Stimulated activated CD8-positive, alpha-beta memory T cell treated with anti-CD3 and anti-CD28 coated beads, Interleukin-15, amount 100 ng/mL, for 24 hours (primary cell): ENCODE measurements at regions not wholly inside any gene's neighbourhood (a gene's known extent, or its start where the extent isn't known, plus 50 kb on each side); places are given as distances from the start of the nearest gene placed in this dataset.

ENCODE experiments used
- DNase-seq: peaks from one replicate; pipeline ENCODE4 v3.0.0-alpha.2; 2020; ENCODE audit warnings: low read depth

DNA sequence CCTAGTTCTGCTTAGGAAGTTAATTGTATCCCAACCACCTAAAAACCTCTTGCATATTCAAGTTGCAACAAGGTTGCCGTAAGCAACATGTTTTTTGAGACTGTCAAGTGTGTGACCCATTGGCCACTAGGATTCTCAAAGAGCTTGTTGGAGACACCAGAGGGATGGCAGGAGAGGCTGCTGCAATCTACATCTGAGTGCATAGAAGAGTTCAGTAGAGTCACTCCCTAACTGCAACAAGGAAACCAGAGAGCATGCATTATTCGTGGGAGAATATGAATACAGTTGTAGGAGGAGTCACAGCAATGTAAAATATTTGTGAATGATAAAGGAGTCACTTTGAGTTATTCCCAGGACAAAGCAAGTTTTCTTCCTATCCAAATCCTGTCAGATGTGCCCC lies 538.6 kb downstream of the TNS3 start:
- DNase-seq = no peak

DNA sequence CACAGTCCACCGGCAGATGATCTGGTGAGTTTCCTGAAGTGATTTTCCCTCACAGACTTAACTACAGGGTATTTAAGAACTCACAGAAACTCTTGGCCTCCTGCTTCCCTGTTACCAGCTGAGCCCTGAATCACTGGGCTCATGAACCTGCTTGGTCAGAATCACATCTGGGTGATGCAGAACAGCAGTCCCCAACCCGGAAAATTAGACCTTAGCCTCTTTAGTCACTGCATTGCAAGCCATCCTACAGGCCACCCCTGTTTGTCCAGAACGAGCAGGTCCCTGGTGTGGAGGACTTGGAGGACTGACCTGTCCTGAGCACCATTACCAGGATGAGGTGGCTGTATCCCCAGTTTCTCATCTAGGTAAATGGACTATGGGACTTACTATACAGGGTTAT lies 539.2 kb downstream of the TNS3 start:
- no peak for DNase-seq

DNA sequence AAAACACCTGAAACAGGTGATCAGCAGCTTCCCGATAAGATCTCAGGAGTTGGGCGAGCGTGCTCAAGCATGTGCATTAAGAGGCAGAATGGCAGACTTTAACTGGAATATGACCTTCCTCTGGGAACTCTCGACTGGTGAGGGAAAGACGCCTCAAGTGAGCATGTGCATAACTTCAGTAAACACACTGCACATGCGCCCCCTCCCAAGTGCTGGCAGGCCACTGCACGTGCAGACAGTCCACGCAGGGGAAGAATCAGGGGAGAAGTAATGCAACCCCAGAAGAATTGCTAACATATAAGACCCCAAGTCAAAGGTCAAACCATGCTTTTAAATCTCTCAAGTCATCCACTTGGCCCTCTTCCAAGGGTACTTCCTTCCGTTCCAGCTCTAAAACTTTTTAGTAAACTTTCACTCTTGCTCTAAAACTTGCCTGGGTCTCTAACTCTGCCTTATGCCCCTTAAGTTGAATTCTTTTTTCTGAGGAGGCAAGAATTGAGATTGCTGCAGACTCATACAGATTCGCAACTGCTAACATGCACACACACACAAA lies 541.0 kb downstream of the TNS3 start:
- DNase-seq = no peak

DNA sequence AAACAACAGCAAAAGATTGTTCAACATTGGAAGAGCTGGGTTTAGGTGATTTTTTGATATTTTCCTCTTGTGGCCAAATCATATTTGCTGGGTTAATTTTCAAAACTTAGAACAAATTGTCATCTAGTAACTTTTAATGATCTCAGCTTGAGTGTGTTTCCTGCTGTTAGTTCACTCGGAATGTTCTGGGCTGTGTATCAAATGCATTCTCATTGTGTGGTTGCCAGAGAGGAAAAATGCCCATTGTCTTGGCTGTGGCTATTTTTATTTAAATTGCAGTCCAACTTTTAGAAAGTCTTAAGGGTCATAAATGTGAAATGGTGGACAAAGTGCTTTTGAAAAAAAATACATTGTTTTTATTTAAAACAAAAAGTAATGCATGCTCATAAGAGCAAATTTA lies 542.0 kb downstream of the TNS3 start:
- no peak for DNase-seq

DNA sequence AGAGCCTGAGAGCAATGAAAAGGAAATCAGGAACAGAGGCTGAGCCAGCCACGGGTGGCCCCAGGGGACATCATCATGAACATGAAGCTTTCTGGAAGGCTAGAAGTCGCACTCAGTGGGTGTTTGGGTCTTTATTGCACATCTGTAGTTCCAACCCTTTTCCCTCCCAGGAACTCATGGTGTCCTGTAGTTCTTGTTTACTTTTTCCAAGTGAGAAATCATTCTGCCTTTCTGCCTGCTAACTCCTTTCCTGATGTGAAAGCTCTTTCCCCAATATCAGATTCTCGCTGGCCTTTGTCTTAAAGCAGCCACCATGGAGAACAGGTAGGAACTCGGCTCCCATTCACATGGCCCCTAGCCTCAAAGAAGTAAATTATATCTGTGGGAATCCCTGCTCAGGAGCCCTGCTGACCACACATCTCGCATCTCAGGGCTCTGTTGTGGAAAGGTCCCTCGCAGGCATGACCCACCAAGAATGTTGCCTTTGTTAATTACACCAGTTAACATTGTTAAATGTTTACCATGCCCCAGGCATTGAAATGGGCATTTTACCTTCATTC lies 542.7 kb downstream of the TNS3 start:
- DNase-seq = no peak

DNA sequence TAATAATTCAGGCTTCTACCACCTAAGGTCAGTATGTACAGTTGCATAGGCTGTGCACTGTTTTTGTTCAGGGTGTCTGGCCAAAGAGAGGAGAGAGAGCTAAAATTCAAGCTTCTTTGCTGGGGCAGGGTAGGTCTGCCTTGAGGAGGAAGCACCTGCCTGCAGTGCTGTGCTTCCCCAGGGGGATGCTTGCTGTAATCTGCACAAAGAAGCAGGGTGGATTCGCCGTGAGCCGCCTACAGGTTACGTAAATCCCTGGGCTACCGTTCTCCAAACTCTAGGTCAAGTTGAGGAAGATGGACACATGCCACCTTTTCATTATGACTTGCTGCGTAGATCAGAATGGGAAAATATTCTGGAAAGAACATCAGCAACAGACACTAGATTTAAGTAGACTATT lies 543.3 kb downstream of the TNS3 start:
- no peak for DNase-seq

DNA sequence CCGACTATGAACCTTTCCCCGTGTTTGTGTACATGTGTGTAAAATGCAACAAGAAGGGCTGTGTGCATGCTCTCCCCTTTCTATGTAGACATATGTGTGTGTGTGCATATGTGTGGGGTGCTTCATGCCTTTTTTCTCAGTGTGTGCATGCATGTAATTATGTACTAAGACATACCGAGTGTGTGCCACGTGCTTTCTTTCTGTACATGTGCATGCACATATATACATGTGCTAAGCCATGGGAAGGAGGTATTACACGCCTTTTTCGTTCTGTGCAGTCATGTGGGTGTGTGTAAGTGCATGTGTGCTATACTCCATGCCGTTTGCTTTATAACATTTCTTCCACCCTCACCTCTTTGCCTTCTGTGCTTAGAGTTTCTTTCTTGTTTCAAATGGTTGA lies 544.3 kb downstream of the TNS3 start:
- DNase-seq = no peak

DNA sequence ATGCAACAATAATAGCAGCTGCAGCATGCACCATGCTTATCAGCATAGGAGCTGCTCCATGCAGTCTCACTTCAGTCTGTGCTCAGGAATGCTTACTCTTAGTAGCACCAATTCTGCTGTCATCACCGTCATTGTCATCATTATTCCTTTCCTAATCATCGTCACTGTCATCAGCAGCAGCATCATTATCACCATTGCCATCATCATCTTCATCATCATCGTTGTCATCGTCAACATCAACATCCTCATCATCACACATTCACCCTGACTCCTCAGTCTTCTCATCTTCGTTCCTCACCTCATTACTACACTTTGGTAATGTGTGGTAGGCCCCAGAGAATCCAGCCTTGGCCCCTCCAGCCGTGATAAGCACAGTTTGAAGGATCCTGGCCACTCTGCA lies 545.0 kb downstream of the TNS3 start:
- no peak for DNase-seq

DNA sequence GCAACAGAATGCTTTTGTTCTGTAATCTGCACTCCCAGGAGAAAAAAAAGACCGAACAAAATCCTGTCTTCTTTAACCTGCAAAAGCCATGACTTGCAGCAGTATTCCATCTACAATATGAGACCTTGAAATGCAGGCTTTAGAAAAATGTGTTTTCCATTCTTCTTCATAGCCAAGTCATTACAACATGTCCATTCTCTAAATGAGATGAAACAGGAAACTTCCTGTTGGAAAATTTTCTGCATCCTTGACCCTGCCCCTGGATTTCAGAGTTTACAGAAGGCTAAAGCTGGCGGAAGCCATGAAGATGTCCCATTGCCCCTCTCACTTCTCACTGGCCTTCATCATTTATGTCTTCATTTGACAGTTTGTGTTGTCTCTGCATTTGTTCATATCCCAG lies 546.4 kb downstream of the TNS3 start:
- no peak for DNase-seq

DNA sequence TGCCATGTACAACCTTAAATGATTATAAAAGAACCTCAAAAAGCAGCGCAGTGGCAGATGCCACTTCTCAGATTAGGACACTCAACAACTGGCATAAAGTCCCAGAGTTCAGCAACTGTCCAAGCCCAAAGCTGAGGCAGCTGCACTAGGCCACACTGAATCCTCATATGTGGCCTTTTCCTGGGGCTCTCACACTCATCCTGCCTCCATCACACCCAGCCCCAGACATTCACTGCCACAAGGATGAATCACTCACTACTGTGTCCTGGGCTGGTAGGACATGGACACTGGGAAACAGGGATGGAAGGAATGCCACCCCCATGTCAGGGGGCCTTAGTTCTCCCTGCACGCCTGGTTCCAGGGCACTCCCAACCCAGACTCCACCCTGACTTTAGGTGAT lies 547.7 kb downstream of the TNS3 start:
- DNase-seq = no peak

DNA sequence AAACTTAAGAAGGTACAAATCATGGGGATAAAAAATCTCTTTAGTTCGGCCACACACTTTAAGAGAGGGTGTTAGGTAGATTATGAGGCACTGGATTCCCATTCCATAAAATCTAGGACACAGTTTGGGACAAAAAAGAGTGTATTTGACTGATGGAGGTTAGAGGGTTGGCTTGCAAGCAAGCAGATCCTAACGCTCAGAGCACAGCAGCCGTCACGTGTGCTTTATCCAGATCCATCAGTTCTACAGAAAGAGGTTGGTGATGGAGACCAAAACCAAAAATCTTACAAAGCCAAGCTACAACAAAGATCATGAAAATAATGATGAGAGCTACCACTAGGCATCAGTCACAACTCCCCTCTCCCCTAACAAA lies 549.4 kb downstream of the TNS3 start:
- DNase-seq = no peak

DNA sequence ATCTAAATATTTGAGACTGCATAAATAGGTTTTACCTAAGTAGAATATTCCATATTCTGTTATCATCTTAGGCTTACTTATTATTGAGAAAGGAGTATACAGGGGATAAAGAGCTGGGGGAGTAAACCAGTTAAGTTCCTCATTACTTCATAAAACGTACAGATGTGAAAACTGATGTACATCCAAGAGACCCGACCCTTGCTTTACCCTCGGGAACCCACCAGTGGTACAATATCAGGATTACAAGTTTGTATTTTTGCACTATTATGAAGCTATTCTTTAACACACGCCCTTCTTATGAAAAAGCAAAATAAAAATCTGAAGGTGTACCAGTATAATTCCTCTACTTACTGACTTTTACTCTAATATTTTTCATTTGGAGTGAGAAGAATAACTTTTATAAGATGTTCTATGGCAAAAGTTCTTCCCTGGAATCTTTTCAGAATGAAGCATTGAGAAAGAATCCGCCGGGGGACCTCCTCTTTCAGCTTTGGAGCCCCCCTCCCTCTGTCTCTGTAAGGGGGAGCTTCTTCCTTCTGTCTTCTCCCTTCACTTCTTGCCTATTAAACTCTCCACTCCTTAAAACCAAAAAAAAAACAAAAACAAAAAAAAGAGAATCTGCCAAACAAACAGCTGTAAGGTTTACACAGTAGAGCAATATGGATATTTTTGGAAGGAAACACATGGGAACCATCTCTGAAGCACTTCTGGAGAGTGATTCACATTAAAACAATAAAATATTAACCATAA lies 550.0 kb downstream of the TNS3 start:
- DNase-seq = no peak

DNA sequence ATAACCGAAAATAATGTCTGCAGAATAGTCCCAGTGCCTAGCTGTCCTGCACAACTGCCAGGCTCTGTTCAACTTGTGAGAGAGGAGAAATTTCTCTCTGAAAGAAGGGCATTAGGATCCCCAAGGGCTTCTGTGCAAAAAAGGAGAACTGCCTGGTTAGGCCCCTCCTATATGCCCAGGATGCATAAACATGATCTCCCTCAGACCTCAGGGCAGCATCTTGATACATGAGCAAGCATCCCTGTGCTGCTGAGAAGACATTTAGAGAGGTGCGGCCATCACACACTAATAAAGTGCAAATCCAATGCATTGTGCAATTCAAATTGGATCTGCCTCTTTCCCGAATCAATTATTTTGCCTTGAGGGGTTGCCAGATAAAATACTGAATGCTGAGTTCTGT lies 553.6 kb downstream of the TNS3 start:
- DNase-seq = no peak

DNA sequence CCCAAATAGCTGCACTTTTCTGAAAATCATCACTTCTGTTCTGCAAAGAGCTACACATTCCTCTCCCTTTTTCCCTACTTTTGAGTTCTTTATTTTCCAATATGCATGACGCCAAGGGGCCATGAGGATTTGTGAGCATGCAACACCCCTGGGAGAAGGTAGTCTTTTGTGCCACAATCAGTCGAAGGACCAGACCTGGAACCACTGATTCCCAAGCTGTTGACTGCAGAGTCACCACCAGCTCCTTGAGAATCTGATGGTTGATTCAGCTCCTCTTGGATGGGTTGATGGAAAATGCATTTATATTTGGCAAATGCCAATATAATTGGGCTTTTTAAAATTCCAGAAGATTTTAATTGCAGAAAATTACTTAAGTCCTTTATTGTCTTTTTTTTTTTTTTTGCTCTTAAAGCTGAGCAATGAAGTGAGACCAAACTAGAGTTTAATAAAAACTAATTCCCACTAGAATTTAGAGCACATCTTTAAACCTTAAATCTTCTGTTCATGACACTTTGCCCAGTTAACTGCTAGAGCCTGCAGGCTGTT lies 554.1 kb downstream of the TNS3 start:
- no peak for DNase-seq

DNA sequence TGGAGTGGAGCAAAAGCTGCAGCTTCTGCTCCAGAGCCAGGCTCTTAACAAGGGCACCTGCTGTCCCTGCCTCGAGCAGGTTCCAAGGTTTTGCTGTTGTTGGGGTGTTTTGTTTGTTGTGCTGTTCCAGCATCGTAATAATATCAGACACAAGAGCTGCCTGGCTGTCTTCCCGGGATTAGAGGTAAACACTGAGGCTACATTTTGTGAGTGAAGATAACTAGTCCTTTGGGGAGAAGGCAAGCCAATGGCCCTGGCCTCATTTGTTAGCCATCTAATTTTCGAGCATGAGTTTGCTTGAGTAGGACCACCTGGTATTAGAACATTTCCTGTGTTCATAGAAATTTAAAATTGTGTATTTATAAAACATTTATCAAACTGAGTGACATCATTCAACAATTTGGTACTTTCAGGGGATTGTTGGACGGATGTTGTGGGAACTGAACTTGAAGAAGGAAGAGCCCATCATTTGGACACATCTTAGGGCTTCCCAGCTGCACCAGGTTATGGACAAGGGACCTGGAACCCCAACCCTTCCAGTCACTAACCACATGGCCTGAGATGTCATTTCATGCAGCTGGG lies 555.0 kb downstream of the TNS3 start:
- DNase-seq = no peak

DNA sequence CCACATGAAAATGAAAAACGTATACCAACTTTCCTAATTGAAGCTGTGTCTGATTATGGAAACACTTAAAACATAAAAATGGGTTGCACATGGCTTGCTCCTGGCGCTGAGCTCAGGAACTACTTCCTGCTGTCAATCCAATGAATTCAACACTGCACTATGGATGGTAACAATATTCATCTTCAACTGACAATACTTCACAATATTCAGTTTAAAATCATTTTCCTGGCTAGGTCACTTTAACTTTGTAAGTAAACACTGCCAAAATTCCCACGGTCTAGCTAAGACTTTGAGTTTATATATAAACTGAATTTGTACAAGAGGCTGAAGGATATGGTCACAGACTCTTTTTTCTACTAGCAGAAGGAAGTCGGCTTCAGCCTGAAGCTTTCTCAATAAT lies 556.9 kb downstream of the TNS3 start:
- no peak for DNase-seq

DNA sequence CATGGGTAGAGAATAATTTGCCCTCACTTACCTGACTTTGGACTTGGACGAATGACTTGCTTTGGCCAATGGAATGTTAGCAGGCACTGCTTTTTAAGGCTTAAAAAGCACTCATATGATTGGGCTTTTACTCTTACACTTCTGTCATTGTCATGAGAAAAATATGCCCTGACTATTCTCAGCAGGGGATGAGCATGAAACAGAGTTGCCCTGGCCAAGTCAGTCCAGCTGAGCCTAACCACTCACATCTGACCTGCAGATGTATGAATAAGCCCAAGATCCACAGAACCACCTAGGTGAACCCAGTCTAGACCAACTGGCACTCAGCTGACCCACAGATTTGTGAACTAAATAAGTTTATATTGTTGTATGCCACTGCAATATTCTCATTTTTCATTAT lies 573.5 kb downstream of the TNS3 start:
- DNase-seq = no peak

DNA sequence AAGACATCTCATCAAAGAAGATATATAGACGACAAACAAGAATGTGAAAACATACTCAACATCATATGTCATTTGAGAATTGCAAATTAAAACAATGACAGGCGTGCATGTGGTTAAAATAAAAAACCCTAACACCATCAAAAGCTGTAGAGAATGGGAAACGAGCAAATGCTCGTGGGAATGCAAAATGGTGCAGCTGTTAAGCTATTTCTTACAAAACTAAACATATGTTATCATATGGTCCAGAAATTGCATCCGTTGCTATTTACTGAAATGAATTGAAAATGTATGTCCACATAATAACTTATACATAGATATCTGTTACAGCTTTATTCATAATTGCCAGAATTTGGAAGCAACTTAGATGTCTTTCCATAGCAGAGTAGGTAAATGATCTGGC lies 574.4 kb downstream of the TNS3 start:
- DNase-seq = no peak

DNA sequence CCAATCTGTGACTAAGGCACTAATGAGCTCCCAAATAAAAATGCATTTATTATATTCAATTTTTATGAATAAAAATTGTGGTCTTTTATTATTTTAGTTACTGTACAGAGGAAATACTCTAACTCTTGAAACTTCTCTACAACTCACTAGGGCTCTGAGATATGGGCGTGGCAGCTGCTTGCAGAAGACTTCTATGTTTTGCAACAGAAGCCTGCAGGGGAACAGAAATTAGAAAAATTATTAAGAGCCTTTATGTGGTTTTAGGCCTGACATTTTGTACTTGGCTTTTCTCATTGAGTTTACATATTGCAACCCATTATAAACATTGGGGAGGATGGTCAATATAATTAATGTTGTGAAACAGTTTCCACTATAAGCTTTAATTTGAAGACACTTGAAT lies 581.4 kb downstream of the TNS3 start:
- DNase-seq = no peak

DNA sequence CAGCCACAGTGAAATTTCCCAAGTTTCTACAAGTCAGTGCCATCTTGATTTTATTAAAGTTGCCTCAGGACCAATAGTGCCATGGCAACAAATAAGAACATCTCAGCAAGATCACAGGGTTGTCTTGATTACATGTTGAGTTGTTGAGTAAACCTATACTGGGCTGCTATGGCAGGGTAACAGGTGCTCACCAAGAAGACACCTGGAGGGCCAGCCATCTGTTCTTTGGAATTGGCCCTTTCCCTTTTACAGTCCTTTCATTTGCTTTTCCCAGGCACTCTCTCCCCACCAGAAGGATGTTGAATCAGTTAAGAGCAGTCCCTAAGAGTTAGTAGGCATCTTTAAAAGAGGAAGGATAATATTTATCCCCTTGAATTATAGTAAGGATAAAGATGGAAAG lies 582.0 kb downstream of the TNS3 start:
- no peak for DNase-seq

DNA sequence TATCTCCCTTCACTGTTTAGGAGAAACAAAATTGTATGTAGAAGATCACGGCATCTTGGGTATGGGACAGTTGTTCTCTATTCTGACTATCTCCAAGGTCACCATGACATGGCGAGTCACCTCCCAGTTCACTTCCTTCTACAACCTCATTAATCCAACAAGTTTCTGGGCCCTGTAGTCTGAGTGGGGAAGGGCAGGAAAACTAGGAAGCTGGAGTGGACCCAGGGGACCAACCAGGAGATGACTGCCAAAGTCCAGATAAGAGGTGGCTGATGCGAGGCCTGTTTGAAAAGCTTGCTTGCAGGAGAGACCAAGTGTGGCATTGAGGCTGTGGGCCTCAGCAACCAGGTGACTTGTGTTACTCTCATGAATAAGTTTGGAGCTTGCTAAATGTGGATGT lies 584.9 kb downstream of the TNS3 start:
- DNase-seq = no peak

DNA sequence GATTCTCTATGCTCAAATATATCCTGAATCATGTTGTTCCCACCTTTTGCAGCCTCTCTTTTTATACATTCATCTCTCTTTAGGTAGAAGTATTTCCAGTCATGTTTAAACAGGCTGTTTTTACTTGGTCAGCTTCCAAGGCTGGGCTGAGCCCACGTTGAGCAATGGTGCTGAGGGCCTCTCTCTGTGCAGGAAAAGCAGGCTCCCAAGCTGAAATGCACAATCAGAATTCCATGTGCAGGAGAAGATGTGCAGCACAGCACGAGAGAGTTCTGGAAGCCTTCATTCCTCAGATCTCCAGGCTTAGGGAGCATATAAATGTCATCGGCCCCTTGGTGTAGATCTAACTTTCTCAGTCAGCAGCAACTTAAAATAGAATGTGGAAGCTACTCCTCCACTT lies 588.5 kb downstream of the TNS3 start:
- DNase-seq = no peak

DNA sequence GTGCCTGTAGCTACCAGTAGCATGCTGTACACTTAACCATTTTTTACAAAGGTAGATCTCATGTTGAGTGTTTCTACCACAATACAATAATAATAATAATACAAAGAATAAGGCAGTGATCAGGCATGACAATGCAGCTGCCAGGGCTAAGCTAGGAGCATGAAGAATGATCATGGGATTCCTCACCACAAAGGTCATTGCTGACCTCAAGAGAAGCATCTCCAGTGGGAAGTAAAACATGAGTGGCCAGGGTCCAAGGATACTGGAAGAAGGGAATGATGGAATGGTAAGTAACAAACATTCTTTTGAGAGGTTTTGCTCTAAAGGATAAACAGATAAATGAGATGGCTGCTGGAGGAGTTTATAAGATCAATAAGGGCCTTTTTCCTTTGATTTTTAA lies 591.1 kb downstream of the TNS3 start:
- DNase-seq = no peak

DNA sequence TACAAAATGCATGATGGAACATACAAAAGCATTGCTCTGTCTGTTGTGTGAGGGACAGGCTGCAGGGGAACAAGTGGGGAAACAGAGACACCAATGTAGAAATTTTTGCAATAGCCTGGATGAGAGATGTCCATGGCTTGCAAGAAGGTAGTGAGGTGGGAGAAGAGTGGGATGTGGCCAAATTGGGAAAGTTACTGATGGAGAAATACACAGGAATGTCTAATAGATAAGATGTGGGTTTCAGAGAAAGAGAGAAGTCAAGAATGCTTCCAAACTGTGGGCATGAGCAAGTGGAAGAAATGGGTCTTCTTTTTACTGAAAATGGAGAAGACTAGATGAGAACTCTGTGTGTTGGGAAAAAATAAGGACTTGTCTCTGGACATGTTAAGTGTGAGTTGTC lies 592.7 kb downstream of the TNS3 start:
- DNase-seq = no peak
